ENCODE measurements at regions not wholly inside any gene's neighbourhood (a gene's known extent, or its start where the extent isn't known, plus 50 kb on each side); places are given as distances from the start of the nearest gene placed in this dataset.

- Histone ChIP-seq H3K27me3 (replicated peaks; ENCODE audit: control insufficient read depth, insufficient read depth, low read length) (no peaks in the 10 kb centered on the region), H3K4me1 (no peaks in the 10 kb centered on the region), H3K36me3 (ENCODE audit: control insufficient read depth, insufficient read depth, low read length) (no peaks in the 10 kb centered on the region), H3K9me3 (no peaks in the 10 kb centered on the region), H3K4me3 (ENCODE audit: low read depth, low read length) (no peak overlapping the region)
- Mint-ChIP-seq H3K4me3 (ENCODE audit: unreplicated experiment) (no peak overlapping the region), H3K27me3 (ENCODE audit: insufficient read depth, unreplicated experiment) (no peaks in the 10 kb centered on the region), H3K36me3 (ENCODE audit: insufficient read depth, unreplicated experiment) (no peaks in the 10 kb centered on the region), H3K4me1 (ENCODE audit: low read depth, unreplicated experiment) (no peaks in the 10 kb centered on the region), H3K9me3 (ENCODE audit: unreplicated experiment) (no peaks in the 10 kb centered on the region), H3K27ac (ENCODE audit: unreplicated experiment) (no peak overlapping the region)
- BruUV-seq (replicated peaks), result no TSS peak
- POLR2A ChIA-PET, result no interaction called here
- intact Hi-C loops (cut with micrococcal nuclease; ENCODE audit: unreplicated experiment), result no loop called here
- CTCF ChIA-PET, result no interaction called here
- no peak for TF ChIP-seq CTCF (IDR thresholded peaks at IDR 0.05; ENCODE audit: insufficient read depth in 1 of 2, low read depth in 1 of 2, low read length in 1 of 2, severe bottlenecking in 1 of 2, unreplicated experiment in 1 of 2)
- peak in 1 of 2 experiments; percentile 14 for DNase-seq
Observed at GRCh38 chr9:30774326-30774725, 1610.1 kb upstream of the ACO1 start.

- H3K27me3 ChIP-seq (replicated peaks; ENCODE audit: control insufficient read depth, insufficient read depth, low read length), result no peaks in the 10 kb centered on the region
- no peaks in the 10 kb centered on the region for H3K9me3 ChIP-seq
- Mint-ChIP-seq H3K27ac (ENCODE audit: unreplicated experiment) (no peak overlapping the region), H3K36me3 (ENCODE audit: insufficient read depth, unreplicated experiment) (no peaks in the 10 kb centered on the region), H3K9me3 (ENCODE audit: unreplicated experiment) (no peaks in the 10 kb centered on the region), H3K27me3 (ENCODE audit: insufficient read depth, unreplicated experiment) (no peaks in the 10 kb centered on the region), H3K4me1 (ENCODE audit: low read depth, unreplicated experiment) (no peaks in the 10 kb centered on the region), H3K4me3 (ENCODE audit: unreplicated experiment) (no peak overlapping the region)
- H3K4me1 ChIP-seq, result no peaks in the 10 kb centered on the region
- DNase-seq, result no peak
- no peaks in the 10 kb centered on the region for H3K36me3 ChIP-seq (ENCODE audit: control insufficient read depth, insufficient read depth, low read length)
- H3K4me3 ChIP-seq (ENCODE audit: low read depth, low read length), result no peak overlapping the region
- ChIA-PET POLR2A (no interaction called here), CTCF (no interaction called here)
- TF ChIP-seq CTCF (IDR thresholded peaks at IDR 0.05; ENCODE audit: insufficient read depth in 1 of 2, low read depth in 1 of 2, low read length in 1 of 2, severe bottlenecking in 1 of 2, unreplicated experiment in 1 of 2), result no peak
- BruUV-seq (replicated peaks), result no TSS peak
- intact Hi-C loops (cut with micrococcal nuclease; ENCODE audit: unreplicated experiment), result no loop called here
Observed at GRCh38 chr9:30775236-30775635, 1609.2 kb upstream of the ACO1 start.

- Histone ChIP-seq H3K9me3 (no peaks in the 10 kb centered on the region), H3K36me3 (ENCODE audit: control insufficient read depth, insufficient read depth, low read length) (no peaks in the 10 kb centered on the region), H3K4me1 (no peaks in the 10 kb centered on the region), H3K4me3 (ENCODE audit: low read depth, low read length) (no peak overlapping the region), H3K27me3 (replicated peaks; ENCODE audit: control insufficient read depth, insufficient read depth, low read length) (no peaks in the 10 kb centered on the region)
- DNase-seq, result no peak
- Mint-ChIP-seq H3K9me3 (ENCODE audit: unreplicated experiment) (no peaks in the 10 kb centered on the region), H3K4me1 (ENCODE audit: low read depth, unreplicated experiment) (no peaks in the 10 kb centered on the region), H3K27me3 (ENCODE audit: insufficient read depth, unreplicated experiment) (no peaks in the 10 kb centered on the region), H3K27ac (ENCODE audit: unreplicated experiment) (no peak overlapping the region), H3K36me3 (ENCODE audit: insufficient read depth, unreplicated experiment) (no peaks in the 10 kb centered on the region), H3K4me3 (ENCODE audit: unreplicated experiment) (no peak overlapping the region)
- BruUV-seq (replicated peaks), result no TSS peak
- no peak for TF ChIP-seq CTCF (IDR thresholded peaks at IDR 0.05; ENCODE audit: insufficient read depth in 1 of 2, low read depth in 1 of 2, low read length in 1 of 2, severe bottlenecking in 1 of 2, unreplicated experiment in 1 of 2)
- ChIA-PET CTCF (no interaction called here), POLR2A (no interaction called here)
- intact Hi-C loops (cut with micrococcal nuclease; ENCODE audit: unreplicated experiment), result no loop called here
Observed at GRCh38 chr9:30796764-30797163, 1587.7 kb upstream of the ACO1 start.
